ENCODE measurements at regions not wholly inside any gene's neighbourhood (a gene's known extent, or its start where the extent isn't known, plus 50 kb on each side); places are given as distances from the start of the nearest gene placed in this dataset.

DNA sequence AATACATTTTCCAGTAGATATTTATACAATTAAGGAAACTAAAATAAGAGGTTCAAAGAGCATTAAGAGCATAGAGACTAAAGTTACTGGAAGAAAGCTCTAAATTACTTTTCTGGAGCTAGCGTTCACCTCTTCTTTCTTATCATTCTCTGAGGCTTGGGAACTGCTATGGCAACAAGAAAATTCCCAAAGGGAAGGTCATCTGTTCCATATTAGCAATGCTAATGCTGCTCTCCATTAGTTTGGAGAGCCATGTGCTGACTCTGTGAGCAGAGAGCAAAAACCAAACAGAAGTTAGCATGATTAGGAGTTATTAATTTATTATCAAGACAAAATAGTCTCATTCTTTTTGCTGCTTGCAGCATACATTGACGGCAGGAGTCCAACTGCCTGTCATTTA lies 143.1 kb upstream of the SLC16A7 start:
- TF ChIP-seq, protein P1, sequence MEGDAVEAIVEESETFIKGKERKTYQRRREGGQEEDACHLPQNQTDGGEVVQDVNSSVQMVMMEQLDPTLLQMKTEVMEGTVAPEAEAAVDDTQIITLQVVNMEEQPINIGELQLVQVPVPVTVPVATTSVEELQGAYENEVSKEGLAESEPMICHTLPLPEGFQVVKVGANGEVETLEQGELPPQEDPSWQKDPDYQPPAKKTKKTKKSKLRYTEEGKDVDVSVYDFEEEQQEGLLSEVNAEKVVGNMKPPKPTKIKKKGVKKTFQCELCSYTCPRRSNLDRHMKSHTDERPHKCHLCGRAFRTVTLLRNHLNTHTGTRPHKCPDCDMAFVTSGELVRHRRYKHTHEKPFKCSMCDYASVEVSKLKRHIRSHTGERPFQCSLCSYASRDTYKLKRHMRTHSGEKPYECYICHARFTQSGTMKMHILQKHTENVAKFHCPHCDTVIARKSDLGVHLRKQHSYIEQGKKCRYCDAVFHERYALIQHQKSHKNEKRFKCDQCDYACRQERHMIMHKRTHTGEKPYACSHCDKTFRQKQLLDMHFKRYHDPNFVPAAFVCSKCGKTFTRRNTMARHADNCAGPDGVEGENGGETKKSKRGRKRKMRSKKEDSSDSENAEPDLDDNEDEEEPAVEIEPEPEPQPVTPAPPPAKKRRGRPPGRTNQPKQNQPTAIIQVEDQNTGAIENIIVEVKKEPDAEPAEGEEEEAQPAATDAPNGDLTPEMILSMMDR (conservative IDR thresholded peaks at IDR 0.05; ENCODE audit: low read length) = no peak
- no peak for TF ChIP-seq EZH2phosphoT487 (IDR thresholded peaks at IDR 0.05; ENCODE audit: borderline replicate concordance)
